22Rv1 (cell line): ENCODE measurements at regions not wholly inside any gene's neighbourhood (a gene's known extent, or its start where the extent isn't known, plus 50 kb on each side); places are given as distances from the start of the nearest gene placed in this dataset.

Experiments used
- H3K27ac ChIP-seq: fragments of 450-650 bp; 2 replicates; pipeline ENCODE4 v1.5.1; 2017
- CTCF ChIP-seq: fragments of 450-650 bp; IDR thresholded peaks from 2 replicates; pipeline ENCODE4 v1.5.1; 2017; ENCODE audit warnings: mild to moderate bottlenecking
- ZFX ChIP-seq: fragments of 450-650 bp; IDR thresholded peaks from 2 replicates; pipeline ENCODE4 v1.6.1; 2017; ENCODE audit warnings: antibody characterized with exemption, borderline replicate concordance

DNA sequence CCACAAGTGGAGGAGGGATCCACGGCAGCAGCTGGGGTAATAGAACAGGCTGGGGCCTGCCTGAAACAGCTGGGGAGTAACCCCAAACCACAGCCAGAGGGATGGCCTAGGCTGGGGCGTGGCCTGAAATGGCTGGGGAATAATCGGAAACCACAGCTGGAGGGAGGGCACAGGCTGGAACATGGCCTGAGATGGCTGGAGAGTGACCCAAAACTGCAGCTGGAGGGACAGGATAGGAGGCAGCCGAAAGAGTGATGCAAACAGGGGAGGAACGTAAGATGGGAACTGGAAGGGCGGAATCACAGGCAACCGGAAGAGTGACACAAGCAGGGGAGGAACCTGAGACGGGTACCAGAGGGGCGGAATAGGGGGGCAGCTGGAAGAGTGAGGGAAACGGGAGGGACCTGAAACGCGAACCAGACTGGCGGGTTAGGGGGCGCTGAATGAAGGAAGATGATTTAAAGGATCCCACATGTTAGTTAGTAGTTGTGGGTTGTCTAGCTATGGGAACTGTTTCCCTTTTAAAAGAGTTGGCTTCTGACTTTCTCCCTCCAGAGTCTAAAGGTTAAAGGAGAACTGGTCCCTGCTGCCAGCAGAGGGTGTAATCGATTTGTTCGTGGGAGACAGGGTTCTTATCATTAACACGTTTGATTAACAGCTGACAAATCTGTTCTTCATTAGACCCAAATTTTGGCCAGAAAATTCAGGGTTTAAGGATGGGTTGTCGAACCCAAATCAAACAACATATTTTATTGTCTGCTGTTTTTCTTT, 71.7 kb upstream of the KDM5D start:
- no peak for TF ChIP-seq ZFX
- no peak for TF ChIP-seq CTCF
- H3K27ac ChIP-seq, result no peak overlapping the region
